Stimulated activated CD8-positive, alpha-beta memory T cell treated with anti-CD3 and anti-CD28 coated beads, Interleukin-12 subunit alpha, Interleukin-12 subunit beta, amount 100 ng/mL, for 4 hours (primary cell): ENCODE measurements at regions not wholly inside any gene's neighbourhood (a gene's known extent, or its start where the extent isn't known, plus 50 kb on each side); places are given as distances from the start of the nearest gene placed in this dataset.
"Not testable (repeated sequence)": the region's sequence is repeated elsewhere in the genome, so short reads cannot be mapped to it uniquely, and the experiment has no call there.

Source experiments
- DNase-seq: peaks from one replicate; pipeline ENCODE4 v3.0.0-alpha.2; 2020; ENCODE audit warnings: low read depth

DNA sequence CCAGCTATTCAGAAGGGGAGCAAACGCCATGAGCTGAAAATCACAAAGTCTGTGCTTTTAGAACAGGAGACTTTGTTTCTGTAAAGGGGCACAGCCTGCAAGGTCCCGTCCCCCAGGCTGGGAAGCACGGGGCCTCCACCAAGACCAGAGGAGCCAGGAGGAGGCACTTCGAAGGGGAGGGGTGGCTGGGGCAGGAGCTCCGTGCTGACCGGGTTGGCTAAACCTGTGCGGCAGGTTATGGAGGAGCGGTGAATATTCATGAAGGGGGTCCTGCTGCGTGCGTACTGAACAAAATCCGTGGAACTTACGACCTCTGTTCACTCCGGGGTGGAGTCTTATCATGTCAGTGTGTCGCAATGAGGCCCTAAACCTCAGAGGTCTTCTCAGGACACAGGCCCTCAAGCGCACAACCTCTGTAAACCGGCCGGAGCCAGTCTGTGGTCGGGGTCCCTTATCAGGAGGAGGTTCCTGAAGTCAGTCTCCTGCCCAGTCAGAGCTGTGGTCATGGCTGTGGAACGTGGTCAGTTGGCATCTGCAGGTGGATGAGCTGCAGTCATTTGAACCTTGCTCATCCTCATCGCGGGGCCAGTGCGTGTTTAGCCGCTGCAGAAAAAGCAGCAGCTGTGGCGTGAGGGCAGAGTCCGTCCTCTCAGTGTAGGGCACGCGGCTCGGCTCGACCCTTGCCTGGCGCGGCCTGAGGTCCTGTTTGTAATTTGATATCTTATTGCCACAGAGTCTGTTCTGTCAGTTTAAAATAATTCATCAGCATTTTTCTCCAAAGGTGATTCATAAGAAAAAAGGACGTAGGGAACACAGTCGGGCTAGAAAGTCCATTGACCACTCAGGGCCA lies 5507.7 kb upstream of the TPTE start:
- DNase-seq, result not testable (repeated sequence)

- DNase-seq, result not testable (repeated sequence)
These were observed 5506.2 kb upstream of the TPTE start for GRCh38 chr21:5015187-5015586.

GRCh38 chr21:5019120-5019519 lies 5502.3 kb upstream of the TPTE start:
- DNase-seq, result not testable (repeated sequence)

- not testable (repeated sequence) for DNase-seq
These were observed 5499.6 kb upstream of the TPTE start for GRCh38 chr21:5021815-5022214.

DNA sequence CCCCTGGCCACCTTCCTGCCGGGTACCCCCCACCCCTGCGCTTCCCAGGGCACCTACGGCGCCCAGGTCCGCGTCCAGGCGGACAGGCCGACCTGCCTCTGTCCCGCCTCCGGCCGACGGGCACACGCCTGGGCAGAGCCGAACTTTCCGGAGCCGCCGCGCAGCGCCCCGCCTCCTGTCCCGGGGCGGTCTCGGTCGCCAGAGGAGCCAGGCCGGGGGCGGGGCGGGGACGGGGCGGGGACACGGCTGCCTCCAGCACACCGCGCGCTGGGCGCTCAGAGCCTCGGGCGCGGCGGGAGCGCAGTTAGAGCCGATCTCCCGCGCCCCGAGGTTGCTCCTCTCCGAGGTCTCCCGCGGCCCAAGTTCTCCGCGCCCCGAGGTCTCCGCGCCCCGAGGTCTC lies 5499.1 kb upstream of the TPTE start:
- DNase-seq, result not testable (repeated sequence)

- not testable (repeated sequence) for DNase-seq
These were observed 5498.6 kb upstream of the TPTE start for GRCh38 chr21:5022748-5023147.

DNA sequence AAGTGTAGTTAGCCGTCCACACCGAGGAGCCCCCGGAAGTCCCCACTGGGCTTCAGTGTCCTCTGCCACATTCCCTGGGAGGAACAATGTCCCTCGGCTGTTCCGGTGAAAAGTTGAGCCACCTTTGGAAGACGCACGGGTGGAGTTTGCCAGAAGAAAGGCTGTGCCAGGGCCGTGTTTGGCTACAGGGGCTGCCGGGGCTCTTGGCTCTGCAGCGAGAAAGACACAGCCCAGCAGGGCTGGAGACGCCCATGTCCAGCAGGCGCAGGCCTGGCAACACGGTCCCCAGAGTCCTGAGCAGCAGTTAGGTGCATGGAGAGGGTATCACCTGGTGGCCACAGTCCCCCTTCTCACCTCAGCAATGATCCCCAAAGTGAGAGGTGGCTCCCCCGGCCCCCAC lies 5486.2 kb upstream of the TPTE start:
- DNase-seq, result not testable (repeated sequence)

GRCh38 chr21:5035587-5035986 lies 5485.8 kb upstream of the TPTE start:
- not testable (repeated sequence) for DNase-seq

GRCh38 chr21:5037606-5038331 lies 5483.6 kb upstream of the TPTE start:
- DNase-seq, result not testable (repeated sequence)

DNA sequence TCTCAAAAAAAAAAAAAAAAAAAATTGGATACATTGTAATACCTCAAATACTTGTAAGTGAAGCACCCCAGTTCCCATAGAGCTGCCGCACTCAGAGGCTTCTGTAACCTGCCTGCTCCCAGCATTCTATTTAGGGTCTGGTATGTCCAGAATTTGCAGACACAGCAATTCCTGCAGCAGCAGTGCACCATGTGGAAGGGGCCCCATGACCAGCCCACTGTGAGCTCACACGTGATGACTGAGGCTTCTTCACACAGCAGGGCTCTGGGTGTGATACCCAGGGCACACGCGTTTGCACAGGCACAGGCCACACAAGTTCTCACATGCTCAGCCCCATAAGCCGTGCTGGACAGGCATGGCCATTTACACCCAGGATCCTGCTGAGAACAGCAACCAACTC lies 5481.5 kb upstream of the TPTE start:
- DNase-seq, result not testable (repeated sequence)

DNA sequence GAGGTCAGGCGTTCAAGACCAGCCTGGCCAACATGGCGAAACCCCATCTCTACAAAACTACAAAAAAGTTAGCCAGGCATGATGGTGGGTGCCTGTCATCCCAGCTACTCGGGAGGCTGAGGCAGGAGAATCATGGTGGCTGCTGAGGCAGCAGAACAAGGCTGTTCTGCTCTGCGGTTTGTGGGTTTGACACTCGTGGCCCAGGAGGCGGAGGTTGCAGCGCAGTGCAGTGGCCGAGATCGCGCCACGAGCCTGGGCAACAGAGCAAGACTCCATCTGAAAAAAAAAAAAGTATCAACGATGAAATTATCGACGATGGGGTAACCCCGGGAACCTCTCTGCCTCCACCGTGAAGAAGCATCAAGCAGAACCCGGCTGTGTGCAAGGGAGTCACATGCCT lies 5478.8 kb upstream of the TPTE start:
- not testable (repeated sequence) for DNase-seq

DNA sequence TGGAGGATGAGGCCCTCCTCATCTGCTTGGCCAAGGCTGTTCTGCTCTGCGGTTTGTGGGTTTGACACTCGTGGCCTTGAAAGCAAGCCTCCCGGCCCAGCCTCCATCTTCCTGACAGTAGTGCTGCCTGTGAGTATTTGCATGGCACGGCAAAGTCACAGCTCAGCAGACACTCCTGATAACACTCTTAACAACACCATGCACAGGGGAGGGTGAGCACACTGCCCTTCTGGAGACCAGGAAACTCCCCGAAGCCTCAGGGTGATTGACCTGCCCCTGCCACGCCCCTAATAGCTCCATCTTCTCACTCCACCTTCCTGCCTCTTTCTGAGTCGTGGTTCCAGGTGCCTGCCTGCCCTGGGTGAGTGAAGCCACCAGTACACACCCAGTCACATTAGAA lies 5476.6 kb upstream of the TPTE start:
- DNase-seq, result not testable (repeated sequence)

- not testable (repeated sequence) for DNase-seq
These were observed 5469.9 kb upstream of the TPTE start for GRCh38 chr21:5051303-5052018.

DNA sequence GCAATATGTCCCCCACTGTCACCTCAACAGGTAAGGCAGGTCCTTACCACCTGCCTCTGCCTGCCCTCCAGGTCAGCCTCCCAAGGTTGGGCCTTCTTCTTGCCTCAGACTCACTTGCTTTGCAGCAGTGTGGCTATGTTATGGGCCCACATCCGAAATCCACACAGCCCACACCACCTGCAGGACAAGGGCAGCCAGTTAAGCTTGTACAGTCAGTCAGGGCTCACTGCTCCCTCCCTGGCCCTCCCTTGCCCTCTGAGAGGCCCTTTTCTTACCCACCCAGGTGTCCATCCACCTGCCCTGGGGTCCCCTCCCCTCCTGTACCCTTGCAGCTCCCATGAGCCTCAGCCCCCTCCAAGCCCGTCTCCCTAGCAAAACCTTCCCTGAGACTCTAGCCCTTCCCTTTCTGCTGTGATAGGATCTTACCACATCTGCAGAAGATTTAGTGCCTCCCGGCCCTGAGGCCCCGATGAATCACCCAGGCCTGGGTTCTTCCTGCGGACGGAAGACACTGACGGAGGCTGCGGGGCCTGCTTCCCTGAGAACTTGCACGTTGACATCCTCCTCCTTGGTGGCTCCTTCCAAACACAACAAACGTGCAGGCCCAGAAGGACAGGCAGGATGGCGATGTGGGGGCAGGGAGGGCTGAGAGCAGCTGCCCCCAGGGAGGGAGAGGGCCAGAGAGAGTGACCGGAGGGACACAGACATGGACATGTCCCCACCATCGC lies 5466.2 kb upstream of the TPTE start:
- not testable (repeated sequence) for DNase-seq

- DNase-seq, result not testable (repeated sequence)
These were observed 5465.1 kb upstream of the TPTE start for GRCh38 chr21:5055996-5056962.

GRCh38 chr21:5057077-5057476 lies 5464.3 kb upstream of the TPTE start:
- DNase-seq, result not testable (repeated sequence)

DNA sequence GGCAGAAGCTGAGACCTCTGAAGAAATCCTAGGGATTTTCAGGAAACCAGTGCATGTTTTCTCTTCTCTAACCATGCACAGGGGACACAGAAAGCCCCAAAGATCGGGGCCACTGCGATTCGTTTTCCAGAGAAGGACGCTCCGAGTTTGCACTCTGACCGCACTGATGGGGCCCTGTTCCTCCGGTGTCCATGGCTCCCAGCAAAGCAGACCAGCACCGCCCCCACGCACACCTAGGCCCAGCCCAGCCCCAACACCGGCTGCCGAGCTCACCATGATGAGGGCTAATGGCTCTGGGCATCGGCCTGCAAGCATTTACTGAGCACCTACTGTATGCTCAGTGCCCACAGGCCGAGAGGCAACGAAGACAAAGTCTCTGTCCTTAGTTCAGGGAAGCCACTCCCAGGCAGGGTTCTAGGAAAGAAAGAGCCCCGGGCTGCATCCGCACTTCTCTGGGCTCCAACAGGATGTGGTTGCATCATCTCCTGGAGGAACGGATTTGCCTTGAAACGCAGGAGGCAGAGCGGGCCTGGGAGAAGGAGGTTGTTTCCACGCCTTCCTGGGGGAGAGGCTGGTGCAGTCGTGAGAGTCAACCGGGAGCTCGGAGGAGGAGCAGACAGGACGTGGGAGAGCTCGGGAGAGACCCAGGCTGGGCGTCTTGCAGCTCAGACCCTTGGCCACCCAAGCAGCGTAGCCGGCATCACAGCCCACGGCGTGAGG lies 5460.9 kb upstream of the TPTE start:
- not testable (repeated sequence) for DNase-seq

- not testable (repeated sequence) for DNase-seq
These were observed 5456.7 kb upstream of the TPTE start for GRCh38 chr21:5064581-5065142.
